Occipital lobe (tissue), 1 donor: ENCODE measurements at regions not wholly inside any gene's neighbourhood (a gene's known extent, or its start where the extent isn't known, plus 50 kb on each side); places are given as distances from the start of the nearest gene placed in this dataset.
"Not testable (repeated sequence)": the region's sequence is repeated elsewhere in the genome, so short reads cannot be mapped to it uniquely, and the experiment has no call there.

Experiments
- DNase-seq: peaks from one replicate; lab custom pipeline; 2025; lab: John Stamatoyannopoulos, UW

GRCh38 chr13:99741960-99742359, 229.6 kb downstream of the ZIC5 start:
- DNase-seq, result no peak

GRCh38 chr13:99740251-99740979, 231.2 kb downstream of the ZIC5 start:
- DNase-seq, result no peak

- no peak for DNase-seq
Measured at GRCh38 chr13:99738626-99739025, 232.9 kb downstream of the ZIC5 start.

GRCh38 chr13:99737481-99738245, 233.9 kb downstream of the ZIC5 start:
- DNase-seq, result no peak

GRCh38 chr13:99736541-99736940, 235.0 kb downstream of the ZIC5 start:
- DNase-seq, result no peak

- DNase-seq, result no peak
Measured at GRCh38 chr13:99734013-99734693, 232.9 kb downstream of the TM9SF2 start.

- DNase-seq, result no peak
Measured at GRCh38 chr13:99733346-99733745, 232.1 kb downstream of the TM9SF2 start.

- no peak for DNase-seq
Measured at GRCh38 chr13:99731747-99732146, 230.5 kb downstream of the TM9SF2 start.

GRCh38 chr13:99730403-99730802, 229.1 kb downstream of the TM9SF2 start:
- DNase-seq, result no peak

GRCh38 chr13:99729745-99730144, 228.5 kb downstream of the TM9SF2 start:
- DNase-seq, result no peak

GRCh38 chr13:99727651-99728050, 226.4 kb downstream of the TM9SF2 start:
- not testable (repeated sequence) for DNase-seq

GRCh38 chr13:99726282-99726894, 225.1 kb downstream of the TM9SF2 start:
- DNase-seq, result no peak

GRCh38 chr13:99725644-99726043, 224.4 kb downstream of the TM9SF2 start:
- no peak for DNase-seq

GRCh38 chr13:99724633-99725517, 223.6 kb downstream of the TM9SF2 start:
- DNase-seq, result no peak

GRCh38 chr13:99723878-99724277, 222.6 kb downstream of the TM9SF2 start:
- DNase-seq, result no peak

- DNase-seq, result no peak
Measured at GRCh38 chr13:99722931-99723330, 221.7 kb downstream of the TM9SF2 start.

GRCh38 chr13:99722338-99722818, 221.1 kb downstream of the TM9SF2 start:
- DNase-seq, result no peak

- DNase-seq, result no peak
Measured at GRCh38 chr13:99721606-99722337, 220.5 kb downstream of the TM9SF2 start.

- no peak for DNase-seq
Measured at GRCh38 chr13:99717959-99718674, 216.8 kb downstream of the TM9SF2 start.
